PC-9 (cell line): ENCODE measurements at regions not wholly inside any gene's neighbourhood (a gene's known extent, or its start where the extent isn't known, plus 50 kb on each side); places are given as distances from the start of the nearest gene placed in this dataset.

Experiments used
- CTCF ChIP-seq: fragments of 200-600 bp; sonication (generic); conservative IDR thresholded peaks from 2 replicates; pipeline ENCODE4 v1.6.1; 2017; ENCODE audit warnings: mixed run types, antibody characterized with exemption, mild to moderate bottlenecking, moderate library complexity
- EZH2 ChIP-seq: fragments of 200-600 bp; sonication (generic); IDR thresholded peaks from 2 replicates; pipeline ENCODE4 v1.8.0; 2017; ENCODE audit warnings: antibody characterized with exemption, low read depth

DNA sequence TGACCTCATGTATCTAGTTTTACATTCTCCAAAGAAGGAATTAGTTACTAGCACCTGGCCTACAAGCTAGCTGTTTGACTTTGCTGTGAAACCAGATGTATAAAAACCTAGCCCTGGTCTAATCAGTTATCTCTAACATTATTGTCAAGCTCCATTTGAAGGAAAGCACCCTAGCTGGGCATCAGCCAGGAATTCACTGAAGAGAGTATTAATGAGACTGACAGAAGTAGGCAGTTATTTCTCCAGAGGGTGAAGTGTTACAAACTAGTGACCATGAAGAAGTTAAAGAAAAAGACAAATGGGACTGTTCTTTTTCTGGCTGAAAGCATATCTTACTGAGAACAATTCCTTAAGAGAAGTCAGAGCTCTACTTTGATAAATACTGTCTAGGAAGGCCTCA lies 2529.3 kb upstream of the PCDH20 start:
- TF ChIP-seq EZH2: no peak
- no peak for TF ChIP-seq CTCF
